ENCODE measurements at regions not wholly inside any gene's neighbourhood (a gene's known extent, or its start where the extent isn't known, plus 50 kb on each side); places are given as distances from the start of the nearest gene placed in this dataset.

GRCh38 chr7:108686494-108686893 lies 116.8 kb downstream of the DNAJB9 start:
- Mint-ChIP-seq H3K36me3 (ENCODE audit: low read depth) (peaks cover 1% of the 10 kb centered on the region), H3K4me3 (ENCODE audit: unreplicated experiment) (no peak overlapping the region), H3K27ac (ENCODE audit: unreplicated experiment) (no peak overlapping the region), H3K27me3 (ENCODE audit: low read depth) (peaks cover 1% of the 10 kb centered on the region), H3K9me3 (ENCODE audit: low read depth) (peaks cover 13% of the 10 kb centered on the region), H3K4me1 (ENCODE audit: low read depth) (no peaks in the 10 kb centered on the region)
- TF ChIP-seq CTCF (IDR thresholded peaks at IDR 0.05), result no peak
- no peak for DNase-seq (ENCODE audit: low spot score)

GRCh38 chr7:108697254-108697653 lies 127.6 kb downstream of the DNAJB9 start:
- H3K9me3 Mint-ChIP-seq (ENCODE audit: low read depth), result peaks cover 4% of the 10 kb centered on the region
- DNase-seq (ENCODE audit: low spot score), result no peak
- no peak overlapping the region for H3K27ac Mint-ChIP-seq (ENCODE audit: unreplicated experiment)
- peaks cover 10% of the 10 kb centered on the region for H3K27me3 Mint-ChIP-seq (ENCODE audit: low read depth)
- no peaks in the 10 kb centered on the region for H3K36me3 Mint-ChIP-seq (ENCODE audit: low read depth)
- no peak for TF ChIP-seq CTCF (IDR thresholded peaks at IDR 0.05)
- H3K4me1 Mint-ChIP-seq (ENCODE audit: low read depth), result no peaks in the 10 kb centered on the region
- no peak overlapping the region for H3K4me3 Mint-ChIP-seq (ENCODE audit: unreplicated experiment)

- H3K9me3 Mint-ChIP-seq (ENCODE audit: low read depth), result peaks cover 5% of the 10 kb centered on the region
- no peaks in the 10 kb centered on the region for H3K4me1 Mint-ChIP-seq (ENCODE audit: low read depth)
- H3K27ac Mint-ChIP-seq (ENCODE audit: unreplicated experiment), result no peak overlapping the region
- H3K27me3 Mint-ChIP-seq (ENCODE audit: low read depth), result peaks cover 8% of the 10 kb centered on the region
- no peak for DNase-seq (ENCODE audit: low spot score)
- no peak for TF ChIP-seq CTCF (IDR thresholded peaks at IDR 0.05)
- H3K4me3 Mint-ChIP-seq (ENCODE audit: unreplicated experiment), result no peak overlapping the region
- no peaks in the 10 kb centered on the region for H3K36me3 Mint-ChIP-seq (ENCODE audit: low read depth)
Measured at GRCh38 chr7:108711611-108712010, 141.9 kb downstream of the DNAJB9 start.

GRCh38 chr7:108716783-108717182 lies 147.1 kb downstream of the DNAJB9 start:
- no peaks in the 10 kb centered on the region for H3K4me1 Mint-ChIP-seq (ENCODE audit: low read depth)
- no peak overlapping the region for H3K27ac Mint-ChIP-seq (ENCODE audit: unreplicated experiment)
- DNase-seq (ENCODE audit: low spot score), result no peak
- no peak for TF ChIP-seq CTCF (IDR thresholded peaks at IDR 0.05)
- peaks cover 13% of the 10 kb centered on the region for H3K27me3 Mint-ChIP-seq (ENCODE audit: low read depth)
- H3K36me3 Mint-ChIP-seq (ENCODE audit: low read depth), result no peaks in the 10 kb centered on the region
- no peaks in the 10 kb centered on the region for H3K9me3 Mint-ChIP-seq (ENCODE audit: low read depth)
- no peak overlapping the region for H3K4me3 Mint-ChIP-seq (ENCODE audit: unreplicated experiment)

GRCh38 chr7:108717781-108718180 lies 148.1 kb downstream of the DNAJB9 start:
- H3K36me3 Mint-ChIP-seq (ENCODE audit: low read depth), result no peaks in the 10 kb centered on the region
- peaks cover 13% of the 10 kb centered on the region for H3K27me3 Mint-ChIP-seq (ENCODE audit: low read depth)
- no peak for DNase-seq (ENCODE audit: low spot score)
- TF ChIP-seq CTCF (IDR thresholded peaks at IDR 0.05), result no peak
- H3K9me3 Mint-ChIP-seq (ENCODE audit: low read depth), result no peaks in the 10 kb centered on the region
- H3K27ac Mint-ChIP-seq (ENCODE audit: unreplicated experiment), result no peak overlapping the region
- H3K4me3 Mint-ChIP-seq (ENCODE audit: unreplicated experiment), result no peak overlapping the region
- H3K4me1 Mint-ChIP-seq (ENCODE audit: low read depth), result no peaks in the 10 kb centered on the region

All from chondrocyte (in vitro differentiated cells).